ENCODE measurements at regions not wholly inside any gene's neighbourhood (a gene's known extent, or its start where the extent isn't known, plus 50 kb on each side); places are given as distances from the start of the nearest gene placed in this dataset.
"Not testable (repeated sequence)": the region's sequence is repeated elsewhere in the genome, so short reads cannot be mapped to it uniquely, and the experiment has no call there.

- no peak for DNase-seq (ENCODE audit: low spot score)
These were observed 536.5 kb downstream of the KCTD12 start for GRCh38 chr13:76349700-76350099.

GRCh38 chr13:76339649-76340048 lies 546.6 kb downstream of the KCTD12 start:
- peak; percentile 84 for DNase-seq (ENCODE audit: low spot score)

- DNase-seq (ENCODE audit: low spot score): no peak
These were observed 548.2 kb downstream of the KCTD12 start for GRCh38 chr13:76338003-76338402.

- DNase-seq (ENCODE audit: low spot score): no peak
These were observed 549.0 kb downstream of the KCTD12 start for GRCh38 chr13:76336889-76337844.

GRCh38 chr13:76335463-76335862 lies 550.7 kb downstream of the KCTD12 start:
- no peak for DNase-seq (ENCODE audit: low spot score)

GRCh38 chr13:76331943-76332712 lies 554.1 kb downstream of the KCTD12 start:
- DNase-seq (ENCODE audit: low spot score): peak; percentile 68

- no peak for DNase-seq (ENCODE audit: low spot score)
These were observed 555.4 kb downstream of the KCTD12 start for GRCh38 chr13:76330761-76331160.

- no peak for DNase-seq (ENCODE audit: low spot score)
These were observed 556.2 kb downstream of the KCTD12 start for GRCh38 chr13:76329866-76330580.

- DNase-seq (ENCODE audit: low spot score): no peak
These were observed 557.2 kb downstream of the KCTD12 start for GRCh38 chr13:76329004-76329403.

- no peak for DNase-seq (ENCODE audit: low spot score)
These were observed 559.9 kb downstream of the KCTD12 start for GRCh38 chr13:76326343-76326742.

GRCh38 chr13:76319921-76320320 lies 566.3 kb downstream of the KCTD12 start:
- DNase-seq (ENCODE audit: low spot score): no peak

- DNase-seq (ENCODE audit: low spot score): no peak
These were observed 569.1 kb downstream of the KCTD12 start for GRCh38 chr13:76316998-76317527.

- no peak for DNase-seq (ENCODE audit: low spot score)
These were observed 571.7 kb downstream of the KCTD12 start for GRCh38 chr13:76314495-76314894.

- DNase-seq (ENCODE audit: low spot score): no peak
These were observed 579.1 kb downstream of the KCTD12 start for GRCh38 chr13:76307142-76307541.

- DNase-seq (ENCODE audit: low spot score): no peak
These were observed 585.5 kb downstream of the KCTD12 start for GRCh38 chr13:76300688-76301087.

GRCh38 chr13:76297331-76297730 lies 588.9 kb downstream of the KCTD12 start:
- DNase-seq (ENCODE audit: low spot score): no peak

GRCh38 chr13:76296751-76297150 lies 589.5 kb downstream of the KCTD12 start:
- no peak for DNase-seq (ENCODE audit: low spot score)

GRCh38 chr13:76295020-76295419 lies 591.2 kb downstream of the KCTD12 start:
- not testable (repeated sequence) for DNase-seq (ENCODE audit: low spot score)

GRCh38 chr13:76293751-76294150 lies 592.5 kb downstream of the KCTD12 start:
- no peak for DNase-seq (ENCODE audit: low spot score)

- no peak for DNase-seq (ENCODE audit: low spot score)
These were observed 592.9 kb downstream of the KCTD12 start for GRCh38 chr13:76293346-76293745.

- DNase-seq (ENCODE audit: low spot score): no peak
These were observed 593.5 kb downstream of the KCTD12 start for GRCh38 chr13:76292726-76293125.

GRCh38 chr13:76292031-76292430 lies 594.2 kb downstream of the KCTD12 start:
- DNase-seq (ENCODE audit: low spot score): no peak

All from NAMALWA (cell line).